Keratinocyte (primary cell): ENCODE measurements at regions not wholly inside any gene's neighbourhood (a gene's known extent, or its start where the extent isn't known, plus 50 kb on each side); places are given as distances from the start of the nearest gene placed in this dataset.

Source experiments
- DNase-seq: peaks from one replicate; pipeline ENCODE4 v3.0.0-alpha.2; 2011; ENCODE audit warnings: low read depth, missing footprints, low spot score
- FAIRE-seq: peaks from 2 replicates; lab custom pipeline; 2011; peaks lifted over from hg19 to GRCh38; lab: Jason Lieb, UNC
- H2AFZ ChIP-seq: 2 replicates; pipeline ENCODE4 v1.6.0; 2012; ENCODE audit warnings: low read length, control low read depth, inconsistent platforms; ENCODE audit not compliant: control insufficient read depth
- H3K27ac ChIP-seq: 2 replicates; pipeline ENCODE4 v1.5.1; 2011; ENCODE audit warnings: low read length; ENCODE audit not compliant: control insufficient read depth, insufficient read depth
- H3K27me3 ChIP-seq: 3 replicates; pipeline ENCODE4 v1.6.0; 2011; ENCODE audit warnings: low read length; ENCODE audit not compliant: control insufficient read depth, insufficient read depth; ENCODE audit errors: extremely low read depth
- H3K36me3 ChIP-seq, 2 experiments: 2 replicates in 1 of 2; 3 replicates in 1 of 2; pipeline ENCODE4 v1.5.1; 2011; ENCODE audit warnings: low read length in 2 of 2, mild to moderate bottlenecking in 1 of 2; ENCODE audit not compliant: control insufficient read depth in 2 of 2, insufficient read depth in 2 of 2; ENCODE audit errors: extremely low read depth in 1 of 2
- H3K4me1 ChIP-seq: 3 replicates; pipeline ENCODE4 v1.5.1; 2011; ENCODE audit warnings: low read length; ENCODE audit not compliant: control insufficient read depth, insufficient read depth; ENCODE audit errors: extremely low read depth
- H3K4me2 ChIP-seq: 3 replicates; pipeline ENCODE4 v1.6.0; 2011; ENCODE audit warnings: low read depth, low read length; ENCODE audit not compliant: control insufficient read depth, insufficient read depth; ENCODE audit errors: extremely low read depth
- H3K4me3 ChIP-seq, 3 experiments: fragments of 200-600 bp in 1 of 3; sonication (generic) in 1 of 3; 2 replicates in 2 of 3; 3 replicates in 1 of 3; pipeline ENCODE4 v1.5.1; 2011 to 2016; ENCODE audit warnings: low read length in 3 of 3, mild to moderate bottlenecking in 3 of 3, control low read depth in 2 of 3, inconsistent platforms in 1 of 3, low read depth in 1 of 3, mixed read lengths in 1 of 3, mixed run types in 1 of 3, moderate library complexity in 1 of 3; ENCODE audit not compliant: control insufficient read depth in 2 of 3, insufficient read depth in 2 of 3; ENCODE audit errors: extremely low read depth in 1 of 3
- H3K79me2 ChIP-seq: 2 replicates; pipeline ENCODE4 v1.6.0; 2012; ENCODE audit warnings: low read length; ENCODE audit not compliant: control insufficient read depth, insufficient read depth
- H3K9ac ChIP-seq: 3 replicates; pipeline ENCODE4 v1.6.0; 2011; ENCODE audit warnings: low read length; ENCODE audit not compliant: control insufficient read depth, insufficient read depth; ENCODE audit errors: extremely low read depth
- H3K9me1 ChIP-seq: 3 replicates; pipeline ENCODE4 v1.6.0; 2011; ENCODE audit warnings: low read length; ENCODE audit not compliant: control insufficient read depth, insufficient read depth; ENCODE audit errors: extremely low read depth
- H3K9me3 ChIP-seq: 2 replicates; pipeline ENCODE4 v1.5.1; 2012; ENCODE audit warnings: low read depth, low read length; ENCODE audit not compliant: control insufficient read depth
- H4K20me1 ChIP-seq: 3 replicates; pipeline ENCODE4 v1.6.0; 2011; ENCODE audit warnings: low read length; ENCODE audit not compliant: control insufficient read depth, insufficient read depth; ENCODE audit errors: extremely low read depth
- CTCF ChIP-seq, 3 experiments: IDR thresholded peaks in 1 of 3; conservative IDR thresholded peaks in 1 of 3; optimal IDR thresholded peaks in 1 of 3; 2 replicates in 2 of 3; 3 replicates in 1 of 3; pipeline versions ENCODE3 to v1.5.1; 2011; ENCODE audit warnings: low read length in 3 of 3, mild to moderate bottlenecking in 3 of 3, moderate library complexity in 2 of 3, control low read depth in 1 of 3, inconsistent platforms in 1 of 3; ENCODE audit not compliant: insufficient read depth in 2 of 3; ENCODE audit errors: extremely low read depth in 1 of 3
- EZH2 ChIP-seq: IDR thresholded peaks from one replicate; pipeline ENCODE4 v1.6.1; 2012; ENCODE audit warnings: inconsistent platforms, mild to moderate bottlenecking, low read length, moderate library complexity
- dilution Hi-C: fragments of 300-500 bp; cut with MboI; formaldehyde crosslinking; loops from one replicate; pipeline ENCODE4 v1.7.0; 2020; ENCODE audit warnings: low sequenced_read_pairs; ENCODE audit not compliant: extremely low pct_ligation_motif_present

- Histone ChIP-seq H2AFZ (no peak overlapping the region), H3K27me3 (no peaks in the 10 kb centered on the region), H3K9me1 (no peaks in the 10 kb centered on the region), H3K79me2 (no peaks in the 10 kb centered on the region), H3K27ac (no peak overlapping the region), H3K4me2 (no peak overlapping the region), H3K9me3 (peaks cover 13% of the 10 kb centered on the region), H3K4me1 (no peaks in the 10 kb centered on the region), H3K9ac (no peak overlapping the region), H3K4me3 (no peak overlapping the region), H3K36me3 (no peaks in the 10 kb centered on the region), H4K20me1 (no peaks in the 10 kb centered on the region)
- no peak for TF ChIP-seq EZH2
- DNase-seq, result no peak
- dilution Hi-C loops, result no loop called here
- FAIRE-seq, result no peak
Observed at GRCh38 chr14:101360054-101360911, 201.0 kb upstream of the DIO3 start.

- H3K27ac ChIP-seq, result no peak overlapping the region
- peaks cover 12% of the 10 kb centered on the region for H3K9me3 ChIP-seq
- no peaks in the 10 kb centered on the region for H3K79me2 ChIP-seq
- H3K9ac ChIP-seq, result no peak overlapping the region
- H3K27me3 ChIP-seq, result no peaks in the 10 kb centered on the region
- H3K4me2 ChIP-seq, result no peak overlapping the region
- no peaks in the 10 kb centered on the region for H4K20me1 ChIP-seq
- FAIRE-seq, result no peak
- H3K9me1 ChIP-seq, result no peaks in the 10 kb centered on the region
- TF ChIP-seq EZH2 (no peak), CTCF (optimal IDR thresholded peaks at IDR 0.05 in 1 of 3, IDR thresholded peaks at IDR 0.05 in 1 of 3, conservative IDR thresholded peaks at IDR 0.05 in 1 of 3; ENCODE audit: extremely low read depth in 1 of 3, insufficient read depth in 2 of 3, low read length in 3 of 3) (no peak)
- H3K4me1 ChIP-seq, result no peaks in the 10 kb centered on the region
- H2AFZ ChIP-seq, result no peak overlapping the region
- no peak overlapping the region for H3K4me3 ChIP-seq
- dilution Hi-C loops, result no loop called here
- no peak for DNase-seq
- no peaks in the 10 kb centered on the region for H3K36me3 ChIP-seq
Observed at GRCh38 chr14:101361044-101361443, 200.3 kb upstream of the DIO3 start.
